GM23338 (cell line): ENCODE measurements at regions not wholly inside any gene's neighbourhood (a gene's known extent, or its start where the extent isn't known, plus 50 kb on each side); places are given as distances from the start of the nearest gene placed in this dataset.

ENCODE experiments used
- ATAC-seq: fragments of 200-7000 bp; cut with Tn5 transposase; 3 replicates; pipeline ENCODE4 v1.9.1; 2020
- DNase-seq: peaks from one replicate; pipeline ENCODE4 v3.0.0-alpha.2; 2015; ENCODE audit warnings: low spot score
- H2AFZ ChIP-seq: fragments of 200-600 bp; sonication (generic); 2 replicates; pipeline ENCODE4 v1.8.0; 2016; ENCODE audit warnings: antibody characterized with exemption, mild to moderate bottlenecking, moderate library complexity
- H3F3A ChIP-seq: fragments of 200-600 bp; sonication (generic); replicated peaks from 2 replicates; pipeline ENCODE4 v1.8.0; 2017; ENCODE audit warnings: antibody characterized with exemption, mixed run types, low read depth
- H3K27ac ChIP-seq: fragments of 200-600 bp; sonication (generic); 2 replicates; pipeline ENCODE4 v1.6.1; 2016; ENCODE audit warnings: low read depth
- H3K27me3 ChIP-seq: fragments of 200-600 bp; sonication (generic); 2 replicates; pipeline ENCODE4 v1.8.0; 2016; ENCODE audit warnings: mild to moderate bottlenecking, mixed run types, moderate library complexity; ENCODE audit not compliant: insufficient read depth
- H3K36me3 ChIP-seq: fragments of 200-600 bp; sonication (generic); 2 replicates; pipeline ENCODE4 v1.8.0; 2016; ENCODE audit warnings: mild to moderate bottlenecking; ENCODE audit not compliant: insufficient read depth
- H3K4me1 ChIP-seq: fragments of 200-600 bp; sonication (generic); 2 replicates; pipeline ENCODE4 v1.8.0; 2016; ENCODE audit warnings: mild to moderate bottlenecking, moderate library complexity; ENCODE audit not compliant: insufficient read depth
- H3K4me2 ChIP-seq: fragments of 200-600 bp; sonication (generic); 2 replicates; pipeline ENCODE4 v1.7.1; 2017; ENCODE audit warnings: mixed run types
- H3K4me3 ChIP-seq: fragments of 200-600 bp; sonication (generic); 2 replicates; pipeline ENCODE4 v1.6.1; 2016; ENCODE audit warnings: mixed run types
- H3K79me2 ChIP-seq: fragments of 200-600 bp; sonication (generic); replicated peaks from 2 replicates; pipeline ENCODE4 v1.8.0; 2017; ENCODE audit warnings: mild to moderate bottlenecking; ENCODE audit not compliant: insufficient read depth
- H3K9me2 ChIP-seq: fragments of 200-600 bp; sonication (generic); 2 replicates; pipeline ENCODE4 v1.8.0; 2017; ENCODE audit not compliant: insufficient read depth
- H4K20me1 ChIP-seq: fragments of 200-600 bp; sonication (generic); replicated peaks from 2 replicates; pipeline ENCODE4 v1.8.0; 2017; ENCODE audit warnings: mild to moderate bottlenecking; ENCODE audit not compliant: insufficient read depth
- H3K27ac Mint-ChIP-seq: 2 replicates; pipeline ENCODE4 v1.8.0; 2020; ENCODE audit warnings: inconsistent platforms, mild to moderate bottlenecking, moderate library complexity, mixed read lengths
- H3K27me3 Mint-ChIP-seq: 3 replicates; pipeline ENCODE4 v1.8.0; 2022; ENCODE audit warnings: low read depth, mild to moderate bottlenecking, moderate library complexity, mixed read lengths, inconsistent platforms; ENCODE audit not compliant: insufficient read depth, poor library complexity
- H3K36me3 Mint-ChIP-seq: 3 replicates; pipeline ENCODE4 v1.8.0; 2021; ENCODE audit warnings: low read depth, mild to moderate bottlenecking, inconsistent platforms, moderate library complexity, mixed read lengths
- H3K4me1 Mint-ChIP-seq: 3 replicates; pipeline ENCODE4 v1.8.0; 2020; ENCODE audit warnings: mild to moderate bottlenecking, inconsistent platforms, mixed read lengths
- H3K4me3 Mint-ChIP-seq: 3 replicates; pipeline ENCODE4 v1.8.0; 2021; ENCODE audit warnings: moderate library complexity, mild to moderate bottlenecking, inconsistent platforms, mixed read lengths
- H3K9me3 Mint-ChIP-seq: 3 replicates; pipeline ENCODE4 v1.8.0; 2020; ENCODE audit warnings: moderate library complexity, mild to moderate bottlenecking, inconsistent platforms, mixed read lengths
- CREB1 ChIP-seq: fragments of 250-450 bp; sonication (Bioruptor Pico); IDR thresholded peaks from 2 replicates; pipeline ENCODE4 v1.5.0; 2020; ENCODE audit warnings: low read depth, mild to moderate bottlenecking, moderate library complexity
- CTCF ChIP-seq, 2 experiments: fragments of 200-600 bp in 1 of 2; sonication (generic) in 1 of 2; conservative IDR thresholded peaks; 2 replicates each; pipeline versions ENCODE4 v1.5.1 to v1.6.1; 2016 to 2017; ENCODE audit warnings: antibody characterized with exemption in 2 of 2, low read depth in 2 of 2, mild to moderate bottlenecking in 2 of 2, moderate library complexity in 1 of 2
- ETS1 ChIP-seq: IDR thresholded peaks from 2 replicates; pipeline ENCODE4 v1.6.1; 2016; ENCODE audit warnings: antibody characterized with exemption
- EZH2 ChIP-seq: fragments of 200-600 bp; sonication (generic); IDR thresholded peaks from one replicate; pipeline ENCODE4 v1.8.0; 2017; ENCODE audit warnings: antibody characterized with exemption, mild to moderate bottlenecking, low read depth; ENCODE audit not compliant: unreplicated experiment
- EZH2phosphoT487 ChIP-seq: fragments of 200-600 bp; sonication (generic); IDR thresholded peaks from one replicate; pipeline ENCODE4 v1.8.1; 2018; ENCODE audit warnings: antibody characterized with exemption; ENCODE audit not compliant: unreplicated experiment
- JUNB ChIP-seq: IDR thresholded peaks from one replicate; pipeline ENCODE4 v1.6.1; 2016; ENCODE audit warnings: antibody characterized with exemption; ENCODE audit not compliant: unreplicated experiment
- NANOG ChIP-seq: IDR thresholded peaks from 2 replicates; pipeline ENCODE4 v1.6.1; 2016; ENCODE audit warnings: antibody characterized with exemption, borderline replicate concordance
- ZNF331 ChIP-seq: fragments of 250-450 bp; sonication (Bioruptor Pico); IDR thresholded peaks from 2 replicates; pipeline ENCODE4 v1.5.0; 2020; ENCODE audit warnings: low read depth, mild to moderate bottlenecking, moderate library complexity
- ZNF462 ChIP-seq: fragments of 250-450 bp; sonication (Bioruptor Pico); IDR thresholded peaks from 2 replicates; pipeline ENCODE4 v1.5.0; 2020; ENCODE audit warnings: mild to moderate bottlenecking, moderate library complexity

GRCh38 chr12:45547132-45547531, 182.4 kb upstream of the ARID2 start (continued):
- no peak for TF ChIP-seq ZNF331 (CRISPR knock-in tag)
- TF ChIP-seq JUNB: no peak
- no peak for TF ChIP-seq EZH2phosphoT487
- TF ChIP-seq CTCF (conservative IDR thresholded peaks at IDR 0.05; ENCODE audit: low read depth in 2 of 2): no peak
- TF ChIP-seq CREB1 (CRISPR knock-in tag): no peak
- no peak for TF ChIP-seq EZH2
- no peak for TF ChIP-seq ETS1

- Mint-ChIP-seq H3K9me3 (no peaks in the 10 kb centered on the region), H3K4me1 (no peaks in the 10 kb centered on the region; the same call in 2 of the 3 replicates), H3K36me3 (no peaks in the 10 kb centered on the region), H3K27me3 (peaks cover 3% of the 10 kb centered on the region), H3K4me3 (no peak overlapping the region), H3K27ac (no peak overlapping the region)
- no peaks in the 10 kb centered on the region; the same call in 1 of the 2 replicates for H3K9me2 ChIP-seq
- H3K27me3 ChIP-seq: no peaks in the 10 kb centered on the region
- H3F3A ChIP-seq: no peaks in the 10 kb centered on the region
- TF ChIP-seq CTCF (conservative IDR thresholded peaks at IDR 0.05; ENCODE audit: low read depth in 2 of 2) (0 out of 4 replicates have a peak, but pooled peaks of 1 of the 2 experiments have one; percentile 10), ZNF462 (CRISPR knock-in tag) (no peak), ETS1 (no peak), NANOG (no peak)
- DNase-seq (no peak), ATAC-seq (no peak)
- H3K36me3 ChIP-seq: no peaks in the 10 kb centered on the region
- H3K4me3 ChIP-seq: no peak overlapping the region
- no peaks in the 10 kb centered on the region for H4K20me1 ChIP-seq
- no peaks in the 10 kb centered on the region for H3K4me1 ChIP-seq
- no peak overlapping the region for H3K4me2 ChIP-seq
- H3K27ac ChIP-seq: no peak overlapping the region
- no peak overlapping the region for H2AFZ ChIP-seq
- H3K79me2 ChIP-seq: no peaks in the 10 kb centered on the region
Measured at GRCh38 chr12:45547822-45548221, 181.7 kb upstream of the ARID2 start.
